ENCODE measurements at regions not wholly inside any gene's neighbourhood (a gene's known extent, or its start where the extent isn't known, plus 50 kb on each side); places are given as distances from the start of the nearest gene placed in this dataset.

DNA sequence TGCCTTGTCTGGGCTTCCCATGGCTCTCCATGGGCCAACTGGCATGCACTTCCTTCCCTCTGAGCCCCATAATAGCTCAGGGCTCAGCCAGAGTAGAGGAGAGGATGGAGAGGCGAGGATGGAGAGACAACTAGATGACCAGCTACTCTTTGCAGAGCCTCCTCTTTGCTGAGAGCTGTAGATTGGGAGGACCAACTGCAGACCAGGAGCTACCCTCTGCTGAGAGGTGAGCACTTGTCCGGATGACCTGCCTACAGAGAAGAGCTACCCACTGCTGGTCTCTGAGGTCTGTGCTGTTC is 58.0 kb upstream of the ETV3 start:
- no peak overlapping the region for H3K4me3 ChIP-seq (ENCODE audit: low read length)
- no peaks in the 10 kb centered on the region for H3K9me3 ChIP-seq (ENCODE audit: control insufficient read depth, insufficient read depth, low read length)
- H3K36me3 ChIP-seq (ENCODE audit: control insufficient read depth, insufficient read depth, low read length): no peaks in the 10 kb centered on the region
- no peak for DNase-seq (ENCODE audit: low read depth, low spot score)
- no peaks in the 10 kb centered on the region for H3K27me3 ChIP-seq (ENCODE audit: control insufficient read depth, insufficient read depth, low read length)
- peaks cover 1% of the 10 kb centered on the region; the same call in 1 of the 2 replicates for H3K4me1 ChIP-seq (ENCODE audit: control insufficient read depth, insufficient read depth, low read length)
- no peak overlapping the region for H3K27ac ChIP-seq (ENCODE audit: low read length)
- WGBS (ENCODE audit: insufficient coverage, insufficient read length): no CpG with 5 or more reads among the region's 2 CpGs

GRCh38 chr1:157195521-157196244 is 57.5 kb upstream of the ETV3 start:
- no CpG with 5 or more reads among the region's 13 CpGs for WGBS (ENCODE audit: insufficient coverage, insufficient read length)

DNA sequence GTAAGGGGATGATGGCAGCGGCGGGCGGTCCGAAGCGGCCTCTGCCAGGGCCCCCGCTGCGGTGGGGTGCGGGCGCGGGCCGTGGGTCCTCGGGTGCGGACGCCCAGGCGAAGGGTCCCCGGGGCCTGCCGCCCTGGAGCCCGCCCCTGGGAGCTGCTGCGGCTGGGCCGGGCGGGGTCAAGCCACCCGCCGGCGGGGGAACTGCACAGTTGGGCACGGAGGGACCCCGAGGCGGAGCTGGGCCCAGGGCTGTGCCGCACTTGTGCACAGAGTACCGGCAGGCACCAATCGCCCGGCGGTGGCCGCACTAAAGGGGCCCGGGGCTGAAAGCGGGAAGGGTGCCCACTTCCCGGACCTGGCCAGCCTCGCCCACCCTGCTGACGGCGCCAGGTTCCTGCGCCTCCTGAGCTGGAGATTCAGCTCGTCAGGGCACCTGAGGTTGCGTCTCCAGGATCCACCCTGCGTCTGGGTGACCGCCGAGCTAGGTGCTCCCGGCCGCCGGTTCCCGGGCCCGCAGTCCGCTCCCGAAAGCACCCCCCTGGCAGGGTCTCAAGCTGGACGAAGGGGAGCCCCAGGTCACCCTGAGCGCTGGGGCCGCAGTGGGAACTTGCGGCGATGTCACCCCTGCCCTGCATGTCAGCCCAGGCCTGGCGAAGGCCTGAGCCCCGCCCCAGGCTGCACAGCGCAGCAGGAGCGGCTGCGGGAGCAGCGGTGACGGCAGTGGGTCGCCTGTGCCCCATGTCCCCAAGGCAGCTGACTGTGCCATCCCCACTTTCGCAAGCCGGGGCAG is 56.7 kb upstream of the ETV3 start:
- H3K36me3 ChIP-seq (ENCODE audit: control insufficient read depth, insufficient read depth, low read length): no peaks in the 10 kb centered on the region
- H3K27me3 ChIP-seq (ENCODE audit: control insufficient read depth, insufficient read depth, low read length): no peaks in the 10 kb centered on the region
- H3K27ac ChIP-seq (ENCODE audit: low read length): no peak overlapping the region
- DNase-seq (ENCODE audit: low read depth, low spot score): no peak
- no peak overlapping the region for H3K4me3 ChIP-seq (ENCODE audit: low read length)
- WGBS (ENCODE audit: insufficient coverage, insufficient read length): no CpG with 5 or more reads among the region's 67 CpGs
- H3K9me3 ChIP-seq (ENCODE audit: control insufficient read depth, insufficient read depth, low read length): no peaks in the 10 kb centered on the region
- peaks cover 1% of the 10 kb centered on the region; the same call in 1 of the 2 replicates for H3K4me1 ChIP-seq (ENCODE audit: control insufficient read depth, insufficient read depth, low read length)

More at GRCh38 chr1:157195521-157196244, 57.5 kb upstream of the ETV3 start:
- Histone ChIP-seq H3K27me3 (ENCODE audit: control insufficient read depth, insufficient read depth, low read length) (no peaks in the 10 kb centered on the region), H3K36me3 (ENCODE audit: control insufficient read depth, insufficient read depth, low read length) (no peaks in the 10 kb centered on the region), H3K9me3 (ENCODE audit: control insufficient read depth, insufficient read depth, low read length) (no peaks in the 10 kb centered on the region), H3K4me1 (ENCODE audit: control insufficient read depth, insufficient read depth, low read length) (peaks cover 1% of the 10 kb centered on the region; the same call in 1 of the 2 replicates), H3K4me3 (ENCODE audit: low read length) (no peak overlapping the region), H3K27ac (ENCODE audit: low read length) (no peak overlapping the region)
- no peak for DNase-seq (ENCODE audit: low read depth, low spot score)

DNA sequence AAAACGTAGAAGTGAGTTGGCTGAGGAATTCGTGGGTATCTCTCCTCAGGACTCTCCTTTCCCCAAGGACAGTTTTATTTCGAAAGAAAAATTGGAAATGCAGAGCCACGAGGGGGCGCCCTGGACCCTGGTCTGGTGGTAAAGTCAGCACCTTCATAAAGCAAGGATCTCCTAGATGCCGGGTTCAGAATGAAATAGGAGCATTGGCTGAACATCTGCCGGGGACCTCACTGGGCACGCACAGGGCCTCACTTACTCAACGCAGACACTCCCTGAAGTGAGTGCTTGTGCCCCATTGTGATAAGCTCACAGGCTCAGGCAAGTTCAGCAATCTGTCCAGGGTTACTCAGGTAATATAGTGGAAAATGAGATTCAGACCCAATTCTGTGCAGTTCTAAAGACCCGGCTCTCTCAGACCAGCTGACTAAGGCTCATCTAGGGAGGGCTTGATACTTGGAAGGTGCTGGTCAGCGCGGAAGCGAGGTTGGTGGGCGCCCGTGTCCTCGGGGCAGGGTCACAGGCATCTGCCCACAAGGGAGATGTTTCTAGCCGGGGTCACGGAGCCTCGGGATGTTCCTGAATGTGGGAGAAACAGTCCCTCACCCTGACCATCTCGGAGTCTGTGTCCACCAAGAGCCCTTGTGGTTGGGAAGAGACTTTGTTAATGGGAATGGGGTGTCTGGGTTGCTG is 55.7 kb upstream of the ETV3 start:
- no peaks in the 10 kb centered on the region for H3K9me3 ChIP-seq (ENCODE audit: control insufficient read depth, insufficient read depth, low read length)
- DNase-seq (ENCODE audit: low read depth, low spot score): peak; percentile 48
- H3K4me3 ChIP-seq (ENCODE audit: low read length): no peak overlapping the region
- H3K4me1 ChIP-seq (ENCODE audit: control insufficient read depth, insufficient read depth, low read length): peaks cover 1% of the 10 kb centered on the region; the same call in 1 of the 2 replicates
- no CpG with 5 or more reads among the region's 20 CpGs for WGBS (ENCODE audit: insufficient coverage, insufficient read length)
- no peaks in the 10 kb centered on the region for H3K36me3 ChIP-seq (ENCODE audit: control insufficient read depth, insufficient read depth, low read length)
- H3K27me3 ChIP-seq (ENCODE audit: control insufficient read depth, insufficient read depth, low read length): no peaks in the 10 kb centered on the region
- H3K27ac ChIP-seq (ENCODE audit: low read length): no peak overlapping the region

GRCh38 chr1:157193219-157193618 is 55.0 kb upstream of the ETV3 start:
- no peaks in the 10 kb centered on the region for H3K27me3 ChIP-seq (ENCODE audit: control insufficient read depth, insufficient read depth, low read length)
- no peak overlapping the region for H3K27ac ChIP-seq (ENCODE audit: low read length)
- no peak overlapping the region for H3K4me3 ChIP-seq (ENCODE audit: low read length)
- DNase-seq (ENCODE audit: low read depth, low spot score): no peak
- H3K4me1 ChIP-seq (ENCODE audit: control insufficient read depth, insufficient read depth, low read length): peaks cover 1% of the 10 kb centered on the region; the same call in 1 of the 2 replicates
- H3K9me3 ChIP-seq (ENCODE audit: control insufficient read depth, insufficient read depth, low read length): no peaks in the 10 kb centered on the region
- H3K36me3 ChIP-seq (ENCODE audit: control insufficient read depth, insufficient read depth, low read length): no peaks in the 10 kb centered on the region
- no CpG with 5 or more reads among the region's 1 CpG for WGBS (ENCODE audit: insufficient coverage, insufficient read length)

GRCh38 chr1:157189986-157190982 is 52.1 kb upstream of the ETV3 start:
- H3K27ac ChIP-seq (ENCODE audit: low read length): no peak overlapping the region
- no CpG with 5 or more reads among the region's 22 CpGs for WGBS (ENCODE audit: insufficient coverage, insufficient read length)

GRCh38 chr1:157189096-157189495 is 50.9 kb upstream of the ETV3 start:
- DNase-seq (ENCODE audit: low read depth, low spot score): no peak
- Histone ChIP-seq H3K36me3 (ENCODE audit: control insufficient read depth, insufficient read depth, low read length) (no peaks in the 10 kb centered on the region), H3K27ac (ENCODE audit: low read length) (no peak overlapping the region), H3K4me1 (ENCODE audit: control insufficient read depth, insufficient read depth, low read length) (peaks cover 1% of the 10 kb centered on the region; the same call in 1 of the 2 replicates), H3K27me3 (ENCODE audit: control insufficient read depth, insufficient read depth, low read length) (no peaks in the 10 kb centered on the region), H3K4me3 (ENCODE audit: low read length) (no peak overlapping the region), H3K9me3 (ENCODE audit: control insufficient read depth, insufficient read depth, low read length) (no peaks in the 10 kb centered on the region)
- no CpG with 5 or more reads among the region's 4 CpGs for WGBS (ENCODE audit: insufficient coverage, insufficient read length)

More at GRCh38 chr1:157189986-157190982, 52.1 kb upstream of the ETV3 start:
- H3K4me1 ChIP-seq (ENCODE audit: control insufficient read depth, insufficient read depth, low read length): peaks cover 1% of the 10 kb centered on the region; the same call in 1 of the 2 replicates
- no peaks in the 10 kb centered on the region for H3K9me3 ChIP-seq (ENCODE audit: control insufficient read depth, insufficient read depth, low read length)
- H3K27me3 ChIP-seq (ENCODE audit: control insufficient read depth, insufficient read depth, low read length): no peaks in the 10 kb centered on the region
- H3K36me3 ChIP-seq (ENCODE audit: control insufficient read depth, insufficient read depth, low read length): no peaks in the 10 kb centered on the region
- no peak overlapping the region for H3K4me3 ChIP-seq (ENCODE audit: low read length)
- no peak for DNase-seq (ENCODE audit: low read depth, low spot score)

All from iPS DF 6.9 (cell line).